ENCODE measurements at regions not wholly inside any gene's neighbourhood (a gene's known extent, or its start where the extent isn't known, plus 50 kb on each side); places are given as distances from the start of the nearest gene placed in this dataset.

- Histone ChIP-seq H3K14ac (ENCODE audit: insufficient read depth, low read length) (peak overlapping the region; percentile 31; the same call in 1 of the 2 replicates), H3K9ac (ENCODE audit: extremely low read depth, insufficient read length, low read length) (no peak overlapping the region), H3K4me2 (ENCODE audit: insufficient read depth, insufficient read length, low read length) (no peak overlapping the region), H3K27me3 (ENCODE audit: insufficient read depth, low read length) (no peaks in the 10 kb centered on the region), H4K20me1 (ENCODE audit: control insufficient read depth, insufficient read depth, insufficient read length) (no peaks in the 10 kb centered on the region), H3K79me2 (ENCODE audit: insufficient read depth, low read length) (no peaks in the 10 kb centered on the region), H3K18ac (ENCODE audit: insufficient read length, low read depth, low read length) (no peak overlapping the region), H3K4ac (ENCODE audit: low read depth, low read length) (no peak overlapping the region), H3K56ac (ENCODE audit: insufficient read length, low read depth, low read length) (no peak overlapping the region), H2AFZ (ENCODE audit: low read length) (no peak overlapping the region), H4K5ac (ENCODE audit: insufficient read length, low read depth, low read length) (no peak overlapping the region), H3K4me1 (ENCODE audit: insufficient read depth, low read length) (0 out of 2 replicates have a peak, but pooled peaks cover 2% of the 10 kb centered on the region), H2BK20ac (ENCODE audit: low read depth, low read length, poor library complexity, severe bottlenecking) (no peak overlapping the region), H3K23me2 (ENCODE audit: insufficient read length, low read depth, low read length, poor library complexity, severe bottlenecking) (peaks cover 3% of the 10 kb centered on the region), H3K23ac (ENCODE audit: insufficient read length, low read depth, low read length) (no peak overlapping the region), H3T11ph (ENCODE audit: low read length) (no peak overlapping the region), H2BK120ac (ENCODE audit: low read depth, low read length, poor library complexity, severe bottlenecking) (no peak overlapping the region), H2BK12ac (ENCODE audit: insufficient read length, low read depth, low read length) (no peak overlapping the region), H2AK5ac (ENCODE audit: insufficient read length, low read length) (no peak overlapping the region), H3K79me1 (ENCODE audit: insufficient read depth, low read depth, low read length, poor library complexity, severe bottlenecking) (no peaks in the 10 kb centered on the region), H3K9me3 (ENCODE audit: control insufficient read depth, low read depth, low read length) (no peaks in the 10 kb centered on the region), H3K27ac (ENCODE audit: insufficient read length, low read depth, low read length) (no peak overlapping the region), H4K91ac (ENCODE audit: insufficient read length, low read depth, low read length) (no peak overlapping the region), H2BK5ac (ENCODE audit: insufficient read length, low read length) (no peak overlapping the region), H4K8ac (replicated peaks; ENCODE audit: insufficient read length, low read depth, low read length) (no peak overlapping the region), H2BK15ac (ENCODE audit: low read depth, low read length) (no peak overlapping the region)
- H3K4me1 Mint-ChIP-seq: peaks cover 10 to 12% of the 10 kb centered on the region in 2 experiments
- TF ChIP-seq, protein P1, sequence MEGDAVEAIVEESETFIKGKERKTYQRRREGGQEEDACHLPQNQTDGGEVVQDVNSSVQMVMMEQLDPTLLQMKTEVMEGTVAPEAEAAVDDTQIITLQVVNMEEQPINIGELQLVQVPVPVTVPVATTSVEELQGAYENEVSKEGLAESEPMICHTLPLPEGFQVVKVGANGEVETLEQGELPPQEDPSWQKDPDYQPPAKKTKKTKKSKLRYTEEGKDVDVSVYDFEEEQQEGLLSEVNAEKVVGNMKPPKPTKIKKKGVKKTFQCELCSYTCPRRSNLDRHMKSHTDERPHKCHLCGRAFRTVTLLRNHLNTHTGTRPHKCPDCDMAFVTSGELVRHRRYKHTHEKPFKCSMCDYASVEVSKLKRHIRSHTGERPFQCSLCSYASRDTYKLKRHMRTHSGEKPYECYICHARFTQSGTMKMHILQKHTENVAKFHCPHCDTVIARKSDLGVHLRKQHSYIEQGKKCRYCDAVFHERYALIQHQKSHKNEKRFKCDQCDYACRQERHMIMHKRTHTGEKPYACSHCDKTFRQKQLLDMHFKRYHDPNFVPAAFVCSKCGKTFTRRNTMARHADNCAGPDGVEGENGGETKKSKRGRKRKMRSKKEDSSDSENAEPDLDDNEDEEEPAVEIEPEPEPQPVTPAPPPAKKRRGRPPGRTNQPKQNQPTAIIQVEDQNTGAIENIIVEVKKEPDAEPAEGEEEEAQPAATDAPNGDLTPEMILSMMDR (conservative IDR thresholded peaks at IDR 0.05): no peak
- peaks cover 0 to 5% (median 0%) of the 10 kb centered on the region in 3 experiments; a peak in 3 of 7 replicates for H3K36me3 Mint-ChIP-seq (ENCODE audit: insufficient read depth in 1 of 3, low read depth in 3 of 3)
- H3K27ac Mint-ChIP-seq: no peak overlapping the region
- no peak overlapping the region for H3K4me3 Mint-ChIP-seq
- DNase-seq: no peak
- H3K9me3 Mint-ChIP-seq: peaks cover 60 to 65% of the 10 kb centered on the region in 2 experiments
- no CpG with 5 or more reads among the region's 7 CpGs for WGBS (ENCODE audit: extremely low coverage, insufficient read length, low lambda C conversion rate)
- H3K27me3 Mint-ChIP-seq (ENCODE audit: low read depth): no peaks in the 10 kb centered on the region
These were observed 358.2 kb downstream of the BCOR start for GRCh38 chrX:39739585-39739984.

All from H9 (cell line).